GM10266 (cell line): ENCODE measurements at regions not wholly inside any gene's neighbourhood (a gene's known extent, or its start where the extent isn't known, plus 50 kb on each side); places are given as distances from the start of the nearest gene placed in this dataset.

Source experiments
- DNase-seq: peaks from one replicate; pipeline ENCODE4 v3.0.0; 2012; ENCODE audit errors: extremely low spot score
- CTCF ChIP-seq: IDR thresholded peaks from 2 replicates; pipeline ENCODE4 v1.5.1; 2012; ENCODE audit warnings: mild to moderate bottlenecking, low read depth; ENCODE audit not compliant: control insufficient read depth, insufficient read depth; ENCODE audit errors: missing control alignments

GRCh38 chr3:104175696-104176095 is 1191.0 kb upstream of the ALCAM start:
- DNase-seq: no peak
- TF ChIP-seq CTCF: no peak

- no peak for TF ChIP-seq CTCF
- DNase-seq: no peak
Measured at GRCh38 chr3:104176706-104177105, 1190.0 kb upstream of the ALCAM start.

- DNase-seq: no peak
- no peak for TF ChIP-seq CTCF
Measured at GRCh38 chr3:104178680-104179079, 1188.0 kb upstream of the ALCAM start.

- no peak for TF ChIP-seq CTCF
- no peak for DNase-seq
Measured at GRCh38 chr3:104180906-104181305, 1185.8 kb upstream of the ALCAM start.

- TF ChIP-seq CTCF: no peak
- no peak for DNase-seq
Measured at GRCh38 chr3:104190681-104191080, 1176.0 kb upstream of the ALCAM start.

- no peak for TF ChIP-seq CTCF
Measured at GRCh38 chr3:104198131-104198530, 1168.6 kb upstream of the ALCAM start.

GRCh38 chr3:104206925-104207324 is 1159.8 kb upstream of the ALCAM start:
- DNase-seq: no peak
- no peak for TF ChIP-seq CTCF

More at GRCh38 chr3:104198131-104198530, 1168.6 kb upstream of the ALCAM start:
- DNase-seq: no peak

- no peak for DNase-seq
- TF ChIP-seq CTCF: no peak
Measured at GRCh38 chr3:104214277-104214676, 1152.4 kb upstream of the ALCAM start.
